ENCODE measurements at regions not wholly inside any gene's neighbourhood (a gene's known extent, or its start where the extent isn't known, plus 50 kb on each side); places are given as distances from the start of the nearest gene placed in this dataset.

GRCh38 chr11:29017941-29018340 is 909.8 kb downstream of the METTL15 start:
- no peak for DNase-seq (ENCODE audit: extremely low spot score)
- CTCF ChIA-PET, result no interaction called here
- POLR2A ChIA-PET, result no interaction called here
- TF ChIP-seq, protein P1, sequence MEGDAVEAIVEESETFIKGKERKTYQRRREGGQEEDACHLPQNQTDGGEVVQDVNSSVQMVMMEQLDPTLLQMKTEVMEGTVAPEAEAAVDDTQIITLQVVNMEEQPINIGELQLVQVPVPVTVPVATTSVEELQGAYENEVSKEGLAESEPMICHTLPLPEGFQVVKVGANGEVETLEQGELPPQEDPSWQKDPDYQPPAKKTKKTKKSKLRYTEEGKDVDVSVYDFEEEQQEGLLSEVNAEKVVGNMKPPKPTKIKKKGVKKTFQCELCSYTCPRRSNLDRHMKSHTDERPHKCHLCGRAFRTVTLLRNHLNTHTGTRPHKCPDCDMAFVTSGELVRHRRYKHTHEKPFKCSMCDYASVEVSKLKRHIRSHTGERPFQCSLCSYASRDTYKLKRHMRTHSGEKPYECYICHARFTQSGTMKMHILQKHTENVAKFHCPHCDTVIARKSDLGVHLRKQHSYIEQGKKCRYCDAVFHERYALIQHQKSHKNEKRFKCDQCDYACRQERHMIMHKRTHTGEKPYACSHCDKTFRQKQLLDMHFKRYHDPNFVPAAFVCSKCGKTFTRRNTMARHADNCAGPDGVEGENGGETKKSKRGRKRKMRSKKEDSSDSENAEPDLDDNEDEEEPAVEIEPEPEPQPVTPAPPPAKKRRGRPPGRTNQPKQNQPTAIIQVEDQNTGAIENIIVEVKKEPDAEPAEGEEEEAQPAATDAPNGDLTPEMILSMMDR (IDR thresholded peaks at IDR 0.05; ENCODE audit: control extremely low read depth, extremely low read depth, low read depth, missing control alignments), result no peak

- TF ChIP-seq, protein P1 (IDR thresholded peaks at IDR 0.05; ENCODE audit: control extremely low read depth, extremely low read depth, low read depth, missing control alignments), result no peak
- POLR2A ChIA-PET, result no interaction called here
- no peak for DNase-seq (ENCODE audit: extremely low spot score)
- CTCF ChIA-PET, result no interaction called here
Observed at GRCh38 chr11:29012507-29012906, 904.3 kb downstream of the METTL15 start.

DNA sequence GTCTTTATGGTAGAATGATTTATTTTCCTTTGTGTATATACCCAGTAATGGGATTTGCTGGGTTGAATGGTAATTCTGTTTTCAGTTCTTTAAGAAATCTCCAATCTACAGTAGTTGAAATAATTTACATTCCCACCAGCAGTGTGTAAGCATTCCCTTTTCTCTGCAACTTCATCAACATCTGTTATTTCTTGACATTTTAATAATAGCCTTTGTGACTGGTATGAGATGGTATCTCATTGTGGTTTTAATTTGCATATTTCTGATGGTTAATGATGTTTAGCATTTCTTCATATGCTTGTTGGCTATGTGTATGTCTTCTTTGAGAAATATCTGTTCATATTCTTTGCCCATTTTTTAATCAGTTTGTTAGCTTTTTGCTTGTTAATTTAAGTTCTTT is 901.2 kb downstream of the METTL15 start:
- CTCF ChIA-PET, result interaction anchor here (1.8 kb wide), 1 partner anchor 10 kb away, joined by 6 read pairs; no protein-coding TSS in a partner anchor

DNA sequence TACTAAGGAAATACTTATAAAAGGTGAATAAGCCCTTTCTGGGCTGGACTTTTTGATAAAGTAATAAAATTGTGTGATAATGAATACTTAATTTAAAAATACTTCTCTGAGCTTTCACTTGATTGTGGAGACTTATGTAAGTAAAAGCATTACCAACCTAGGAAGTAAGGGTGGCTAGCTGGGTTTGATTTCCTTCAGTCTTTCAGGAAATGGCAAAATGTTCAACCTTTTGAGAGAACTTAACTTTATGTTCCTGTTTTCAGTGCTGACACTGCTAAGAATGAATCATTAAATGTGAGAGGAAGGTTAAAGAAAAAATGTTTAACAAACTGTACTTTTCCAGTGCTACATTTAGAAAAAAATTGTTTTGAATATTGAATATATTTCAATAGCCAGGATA is 900.3 kb downstream of the METTL15 start:
- ChIA-PET CTCF (no interaction called here), POLR2A (no interaction called here)
- no peak for DNase-seq (ENCODE audit: extremely low spot score)
- TF ChIP-seq, protein P1 (IDR thresholded peaks at IDR 0.05; ENCODE audit: control extremely low read depth, extremely low read depth, low read depth, missing control alignments), result no peak

More for the DNA sequence above, 901.2 kb downstream of the METTL15 start:
- TF ChIP-seq, protein P1 (IDR thresholded peaks at IDR 0.05; ENCODE audit: control extremely low read depth, extremely low read depth, low read depth, missing control alignments), result no peak
- DNase-seq (ENCODE audit: extremely low spot score), result no peak
- POLR2A ChIA-PET, result no interaction called here

DNA sequence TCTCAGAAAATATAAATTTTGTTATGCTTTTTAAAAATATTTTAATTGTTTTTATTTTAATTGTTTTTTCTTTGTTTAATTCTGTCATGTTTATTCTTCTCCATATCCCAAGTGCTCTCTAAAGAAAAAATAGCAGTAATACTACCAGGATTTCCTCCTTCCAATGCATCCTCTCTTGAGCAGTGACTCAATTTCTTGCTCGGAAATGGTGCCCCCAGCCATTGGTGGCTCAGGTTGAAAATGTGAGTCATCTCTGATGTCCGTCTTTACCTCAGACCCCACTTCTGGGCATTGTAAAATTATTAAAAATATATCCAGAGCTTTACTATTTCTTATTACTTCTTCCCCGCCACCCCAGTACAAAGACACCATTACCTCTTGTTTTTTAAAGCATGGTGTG is 898.5 kb downstream of the METTL15 start:
- TF ChIP-seq, protein P1 (IDR thresholded peaks at IDR 0.05; ENCODE audit: control extremely low read depth, extremely low read depth, low read depth, missing control alignments), result no peak
- CTCF ChIA-PET, result no interaction called here
- no peak for DNase-seq (ENCODE audit: extremely low spot score)
- POLR2A ChIA-PET, result no interaction called here

GRCh38 chr11:29005401-29005980 is 897.3 kb downstream of the METTL15 start:
- ChIA-PET POLR2A (no interaction called here), CTCF (no interaction called here)
- TF ChIP-seq, protein P1 (IDR thresholded peaks at IDR 0.05; ENCODE audit: control extremely low read depth, extremely low read depth, low read depth, missing control alignments), result no peak
- DNase-seq (ENCODE audit: extremely low spot score), result no peak

GRCh38 chr11:29002816-29003215 is 894.6 kb downstream of the METTL15 start:
- TF ChIP-seq, protein P1 (IDR thresholded peaks at IDR 0.05; ENCODE audit: control extremely low read depth, extremely low read depth, low read depth, missing control alignments), result no peak
- CTCF ChIA-PET, result no interaction called here
- POLR2A ChIA-PET, result no interaction called here
- no peak for DNase-seq (ENCODE audit: extremely low spot score)

Measured in GM10248 (cell line).